Heart left ventricle (tissue), 16 donors: ENCODE measurements at regions not wholly inside any gene's neighbourhood (a gene's known extent, or its start where the extent isn't known, plus 50 kb on each side); places are given as distances from the start of the nearest gene placed in this dataset.

Source experiments
- ATAC-seq, 4 donors: fragments of 200-7000 bp; cut with Tn5 transposase; one replicate each; pipeline ENCODE4 v1.9.1; 2020 to 2022; ENCODE audit warnings: moderate library complexity in 4 of 4, mild to moderate bottlenecking in 3 of 4, moderate number of reproducible peaks in 1 of 4
- DNase-seq, 5 donors: peaks; one replicate each; pipeline ENCODE4 v3.0.0-alpha.2; 2020
- H3K27ac ChIP-seq, 12 donors: fragments of 200-600 bp; sonication (generic) in 4 of 12; one replicate each; pipeline versions ENCODE4 v1.5.0 to v1.8.0; 2016 to 2022; ENCODE audit warnings: mild to moderate bottlenecking in 2 of 12
- H3K27me3 ChIP-seq, 9 donors: fragments of 200-600 bp; sonication (generic) in 2 of 9; one replicate each; pipeline versions ENCODE4 v1.5.1 to v1.8.0; 2016 to 2022; ENCODE audit warnings: mild to moderate bottlenecking in 3 of 9
- H3K36me3 ChIP-seq, 9 donors: fragments of 200-600 bp; sonication (generic) in 2 of 9; one replicate each; pipeline versions ENCODE4 v1.5.0 to v1.8.0; 2018 to 2022; ENCODE audit warnings: mild to moderate bottlenecking in 2 of 9
- H3K4me1 ChIP-seq, 12 donors: fragments of 200-600 bp; sonication (generic) in 4 of 12; one replicate each; pipeline versions ENCODE4 v1.5.0 to v1.8.0; 2016 to 2022; ENCODE audit warnings: mild to moderate bottlenecking in 3 of 12
- H3K4me3 ChIP-seq, 12 donors: fragments of 200-600 bp; sonication (generic) in 4 of 12; one replicate each; pipeline versions ENCODE4 v1.5.0 to v1.8.0; 2017 to 2022; ENCODE audit warnings: mild to moderate bottlenecking in 9 of 12, moderate library complexity in 4 of 12
- H3K9me3 ChIP-seq, 12 donors: fragments of 200-600 bp; sonication (generic) in 4 of 12; one replicate each; pipeline versions ENCODE4 v1.5.0 to v1.8.0; 2016 to 2022; ENCODE audit warnings: mild to moderate bottlenecking in 1 of 12
- CTCF ChIP-seq, 12 donors: fragments of 200-600 bp; sonication (generic) in 4 of 12; IDR thresholded peaks; one replicate each; pipeline versions ENCODE4 v1.5.0 to v1.8.0; 2018 to 2022; ENCODE audit warnings: antibody characterized with exemption in 12 of 12, mild to moderate bottlenecking in 5 of 12
- POLR2A ChIP-seq, 2 donors: fragments of 450-650 bp; IDR thresholded peaks; one replicate each; pipeline ENCODE4 v1.6.1; 2017; ENCODE audit warnings: antibody characterized with exemption in 2 of 2, mild to moderate bottlenecking in 2 of 2, moderate library complexity in 2 of 2
- WGBS, 4 donors: extraction: QIAGEN DNeasy Blood & Tissue Kit in 2 of 4; methylation state at CpG; one replicate each; pipeline versions ENCODE4 v1.1.5 to v1.1.7; 2013 to 2018; 5-methylcytosine and 5-hydroxymethylcytosine counted together
- intact Hi-C, 10 donors: fragments of 100-400 bp; cut with DNase I; formaldehyde crosslinking; loops; one replicate each; pipeline versions ENCODE4 v1.11.1 to v1.14.2; 2022
- donor health status: ischemic (EF 13 %, LVEDD 7.1; RV severe dilation, severe dysfunction).
- donor health status: healthy with polysubstance abuse.
- donor health status: DM: no; HTN: yes; CAD: no.
- donor health status: DM: no; HTN: no; CAD: no.
- donor health status: ischemic (EF 25% LVEDD 6.9; RV normal size, moderate dysfunction).
- donor health status: ischemic (EF 25% LVEDD 5.7; RV mildly dilated, moderate dysfunction).
- donor health status: healthy.
- donor health status: DM: yes; HTN: yes; CAD: no.
- donor health status: ischemic (EF 35%, LVEDD 5.7; RV mildly dilated, moderate dysfunction).
- donor health status: nonischemic (EF 11% LVEDD 7.7; RV severe dilation, severe dysfunction).
- donor health status: DM: yes; HTN: yes; CAD: no.
- donor health status: PGD.
- donor health status: ischemic (EF 29% LVEDD 5.4; RV normal size, mild dysfunction).
- donor health status: nonischemic (EF 23%, LVEDD 6.1; RV moderate dilation, normal function).

- ATAC-seq (peak in 3 of 4 donors; percentile 42 to 46 (median 43)), DNase-seq (peak in 2 of 5 donors; percentile 20 to 67)
- intact Hi-C loops = no loop called here
- no peaks in the 10 kb centered on the region for H3K36me3 ChIP-seq
- no peak overlapping the region for H3K4me3 ChIP-seq
- TF ChIP-seq CTCF (IDR thresholded peaks at IDR 0.05) (no peak), POLR2A (IDR thresholded peaks at IDR 0.05) (no peak)
- peaks cover 0 to 11% (median 0%) of the 10 kb centered on the region in 12 donors for H3K4me1 ChIP-seq
- peak overlapping the region in 1 of 12 donors; percentile 9 for H3K27ac ChIP-seq
- WGBS, 4 donors = 66 to 85% (median 75%) methylated on average over 5 of the region's 5 CpGs
- no peaks in the 10 kb centered on the region for H3K9me3 ChIP-seq
- H3K27me3 ChIP-seq = peaks cover 0 to 19% (median 0%) of the 10 kb centered on the region in 9 donors
These were observed 643.7 kb downstream of the BCOR start for GRCh38 chrX:39453889-39454621.

DNA sequence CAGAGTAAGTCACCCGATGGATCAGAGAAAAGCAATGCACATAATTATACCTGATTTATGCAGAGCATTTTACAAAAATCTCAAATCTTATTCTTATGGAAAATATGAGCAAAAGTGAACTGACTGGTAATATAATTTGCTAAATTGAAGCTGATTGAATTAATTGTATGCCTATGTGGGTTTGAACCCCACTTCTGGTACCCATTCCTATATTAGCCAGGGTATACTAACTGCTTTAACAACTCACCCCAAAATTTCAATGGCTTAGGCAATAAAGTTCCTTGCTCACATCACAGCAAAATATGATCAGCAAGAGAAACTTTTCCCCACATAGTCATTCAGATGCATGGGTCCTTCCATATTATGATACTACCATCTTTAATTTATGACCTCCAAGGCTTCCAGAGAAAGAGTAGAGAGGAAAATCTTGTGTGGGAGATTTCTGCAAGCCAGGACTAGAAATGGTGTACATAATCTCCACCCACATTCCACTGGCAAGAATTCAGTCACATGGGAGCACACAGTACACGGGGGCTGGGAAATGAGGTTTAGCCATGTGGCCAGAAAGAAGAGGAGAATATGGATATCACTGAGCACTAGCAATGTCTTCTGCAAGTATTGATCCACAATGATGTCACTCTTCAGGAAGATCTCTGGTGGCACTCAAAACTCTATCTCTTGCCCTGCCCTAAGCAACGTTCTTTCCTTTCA is 640.7 kb downstream of the BCOR start:
- H3K27me3 ChIP-seq = peaks cover 0 to 16% (median 0%) of the 10 kb centered on the region in 9 donors
- TF ChIP-seq CTCF (IDR thresholded peaks at IDR 0.05) (no peak), POLR2A (IDR thresholded peaks at IDR 0.05) (no peak)
- intact Hi-C loops = no loop called here
- no peak for DNase-seq
- 59 to 75% (median 61%) methylated on average over 3 of the region's 3 CpGs for WGBS, 4 donors
- no peak overlapping the region for H3K27ac ChIP-seq
- ATAC-seq = peak in 2 of 4 donors; percentile 45 to 54
- no peaks in the 10 kb centered on the region for H3K9me3 ChIP-seq
- no peak overlapping the region for H3K4me3 ChIP-seq
- H3K36me3 ChIP-seq = no peaks in the 10 kb centered on the region
- peaks cover 0 to 11% (median 0%) of the 10 kb centered on the region in 12 donors for H3K4me1 ChIP-seq

GRCh38 chrX:39458779-39459178 is 639.0 kb downstream of the BCOR start:
- Histone ChIP-seq H3K27ac (no peak overlapping the region), H3K4me3 (no peak overlapping the region), H3K36me3 (no peaks in the 10 kb centered on the region), H3K4me1 (peaks cover 0 to 11% (median 0%) of the 10 kb centered on the region in 12 donors), H3K27me3 (peaks cover 0 to 24% (median 0%) of the 10 kb centered on the region in 9 donors), H3K9me3 (no peaks in the 10 kb centered on the region)
- DNase-seq = no peak
- ATAC-seq = no peak
- intact Hi-C loops = no loop called here
- no peak for TF ChIP-seq CTCF (IDR thresholded peaks at IDR 0.05)
- no peak for TF ChIP-seq POLR2A (IDR thresholded peaks at IDR 0.05)
- WGBS, 4 donors = 67 to 99% (median 87%) methylated on average over 5 of the region's 5 CpGs

DNA sequence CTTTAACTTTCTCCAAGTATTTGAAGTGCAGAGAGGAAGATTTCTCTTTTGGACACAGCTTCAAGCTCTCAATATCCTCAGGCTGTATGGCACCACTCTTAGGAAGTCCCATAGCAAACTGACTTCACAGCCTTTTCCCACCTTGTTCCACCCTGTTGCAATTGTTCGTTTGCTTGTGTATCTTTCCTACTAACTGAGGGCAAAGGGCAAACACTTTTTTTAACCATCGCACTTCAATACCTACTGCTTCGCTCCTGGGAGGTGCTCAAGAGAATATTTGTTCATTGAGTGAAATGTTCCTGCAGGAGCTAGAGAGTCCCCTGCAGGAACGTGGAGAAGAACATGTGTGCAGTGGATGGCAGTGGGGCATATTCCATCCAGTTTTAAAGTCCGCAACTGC is 638.6 kb downstream of the BCOR start:
- Histone ChIP-seq H3K27me3 (peaks cover 0 to 24% (median 0%) of the 10 kb centered on the region in 9 donors), H3K27ac (no peak overlapping the region), H3K4me3 (no peak overlapping the region), H3K9me3 (no peaks in the 10 kb centered on the region), H3K4me1 (peaks cover 0 to 9% (median 0%) of the 10 kb centered on the region in 12 donors), H3K36me3 (no peaks in the 10 kb centered on the region)
- 79 to 91% (median 90%) methylated on average over 5 of the region's 5 CpGs for WGBS, 4 donors
- intact Hi-C loops = no loop called here
- TF ChIP-seq CTCF (IDR thresholded peaks at IDR 0.05) (no peak), POLR2A (IDR thresholded peaks at IDR 0.05) (no peak)
- no peak for ATAC-seq
- no peak for DNase-seq
